ENCODE measurements at regions not wholly inside any gene's neighbourhood (a gene's known extent, or its start where the extent isn't known, plus 50 kb on each side); places are given as distances from the start of the nearest gene placed in this dataset.
"Not testable (repeated sequence)": the region's sequence is repeated elsewhere in the genome, so short reads cannot be mapped to it uniquely, and the experiment has no call there.

- DNase-seq, result no peak
These were observed 202.7 kb downstream of the CRLF2 start for GRCh38 chrX:1009771-1010170.

GRCh38 chrX:1006156-1006730, 206.2 kb downstream of the CRLF2 start:
- DNase-seq, result no peak

- no peak for DNase-seq
These were observed 209.8 kb downstream of the CRLF2 start for GRCh38 chrX:1002611-1003010.

- no peak for DNase-seq
These were observed 214.8 kb downstream of the CRLF2 start for GRCh38 chrX:997631-998137.

- DNase-seq, result no peak
These were observed 217.7 kb downstream of the CRLF2 start for GRCh38 chrX:994780-995179.

GRCh38 chrX:989959-990510, 222.4 kb downstream of the CRLF2 start:
- DNase-seq, result no peak

- not testable (repeated sequence) for DNase-seq
These were observed 223.9 kb downstream of the CRLF2 start for GRCh38 chrX:988530-988929.

- no peak for DNase-seq
These were observed 230.4 kb downstream of the CRLF2 start for GRCh38 chrX:981791-982626.

- no peak for DNase-seq
These were observed 231.7 kb downstream of the CRLF2 start for GRCh38 chrX:980587-981235.

- not testable (repeated sequence) for DNase-seq
These were observed 233.3 kb downstream of the CRLF2 start for GRCh38 chrX:979127-979526.

- no peak for DNase-seq
These were observed 239.3 kb downstream of the CRLF2 start for GRCh38 chrX:973010-973632.

- no peak for DNase-seq
These were observed 244.1 kb downstream of the CRLF2 start for GRCh38 chrX:968148-968965.

- DNase-seq, result no peak
These were observed 245.9 kb downstream of the CRLF2 start for GRCh38 chrX:966396-967070.

GRCh38 chrX:964831-965416, 247.5 kb downstream of the CRLF2 start:
- no peak for DNase-seq

- DNase-seq, result no peak
These were observed 251.6 kb downstream of the CRLF2 start for GRCh38 chrX:960821-961220.

GRCh38 chrX:959595-959994, 252.9 kb downstream of the CRLF2 start:
- DNase-seq, result no peak

GRCh38 chrX:955168-955781, 257.2 kb downstream of the CRLF2 start:
- not testable (repeated sequence) for DNase-seq

- DNase-seq, result no peak
These were observed 258.5 kb downstream of the CRLF2 start for GRCh38 chrX:953879-954482.

GRCh38 chrX:952816-953215, 259.6 kb downstream of the CRLF2 start:
- no peak for DNase-seq

GRCh38 chrX:947262-947661, 265.2 kb downstream of the CRLF2 start:
- DNase-seq, result not testable (repeated sequence)
